Neuronal stem cell (in vitro differentiated cells): ENCODE measurements at regions not wholly inside any gene's neighbourhood (a gene's known extent, or its start where the extent isn't known, plus 50 kb on each side); places are given as distances from the start of the nearest gene placed in this dataset.

Experiments used
- DNase-seq: peaks from one replicate; pipeline ENCODE4 v3.0.0-alpha.2; 2013; ENCODE audit warnings: low spot score
- H2AFZ ChIP-seq: one replicate; pipeline ENCODE4 v1.6.1; 2013; ENCODE audit warnings: mild to moderate bottlenecking, low read length, inconsistent platforms
- H2AK5ac ChIP-seq: 2 replicates; pipeline ENCODE4 v1.6.1; 2013; ENCODE audit warnings: low read depth, mild to moderate bottlenecking, inconsistent platforms, low read length, moderate library complexity, mixed read lengths
- H2BK120ac ChIP-seq: 2 replicates; pipeline ENCODE4 v1.6.1; 2013; ENCODE audit warnings: low read depth, mild to moderate bottlenecking, inconsistent platforms, low read length, moderate library complexity, mixed read lengths
- H2BK12ac ChIP-seq: one replicate; pipeline ENCODE4 v1.6.1; 2013; ENCODE audit warnings: low read length, inconsistent platforms
- H2BK15ac ChIP-seq: 2 replicates; pipeline ENCODE4 v1.6.1; 2013; ENCODE audit warnings: mild to moderate bottlenecking, low read length, inconsistent platforms, mixed read lengths
- H2BK5ac ChIP-seq: one replicate; pipeline ENCODE4 v1.6.1; 2013; ENCODE audit warnings: inconsistent platforms, mild to moderate bottlenecking, low read length, moderate library complexity
- H3K14ac ChIP-seq: one replicate; pipeline ENCODE4 v1.6.1; 2013; ENCODE audit warnings: low read length, inconsistent platforms
- H3K18ac ChIP-seq: 2 replicates; pipeline ENCODE4 v1.6.1; 2013; ENCODE audit warnings: low read length, inconsistent platforms
- H3K23ac ChIP-seq: 2 replicates; pipeline ENCODE4 v1.6.1; 2013; ENCODE audit warnings: low read depth, mild to moderate bottlenecking, mixed read lengths, low read length, inconsistent platforms; ENCODE audit not compliant: poor library complexity
- H3K27ac ChIP-seq: replicated peaks from 3 replicates; pipeline ENCODE4 v1.5.1; 2013; ENCODE audit warnings: low read length, inconsistent platforms
- H3K27me3 ChIP-seq, 3 experiments: 2 replicates each; pipeline ENCODE4 v1.6.1; 2013; ENCODE audit warnings: low read length in 3 of 3, mild to moderate bottlenecking in 2 of 3, inconsistent platforms in 1 of 3, low read depth in 1 of 3, mixed read lengths in 1 of 3, moderate library complexity in 1 of 3; ENCODE audit not compliant: control insufficient read depth in 3 of 3, insufficient read depth in 3 of 3
- H3K36me3 ChIP-seq, 2 donors: replicated peaks in 1 of 2; 2 replicates each; pipeline ENCODE4 v1.6.1; 2013; ENCODE audit warnings: low read length in 2 of 2; ENCODE audit not compliant: control insufficient read depth in 2 of 2, insufficient read depth in 2 of 2
- H3K4ac ChIP-seq: 2 replicates; pipeline ENCODE4 v1.6.1; 2013; ENCODE audit warnings: inconsistent platforms, mild to moderate bottlenecking, low read length, moderate library complexity
- H3K4me1 ChIP-seq, 2 donors: 1 replicate in 1 of 2; 2 replicates in 1 of 2; pipeline ENCODE4 v1.6.1; 2013; ENCODE audit warnings: low read length in 2 of 2, low read depth in 1 of 2; ENCODE audit not compliant: control insufficient read depth in 2 of 2, insufficient read depth in 1 of 2
- H3K4me2 ChIP-seq: one replicate; pipeline ENCODE4 v1.6.1; 2013; ENCODE audit warnings: mild to moderate bottlenecking, low read length, inconsistent platforms; ENCODE audit not compliant: insufficient read depth, poor library complexity, severe bottlenecking
- H3K4me3 ChIP-seq, 2 donors: 2 replicates each; pipeline ENCODE4 v1.5.1; 2013; ENCODE audit warnings: low read length in 2 of 2, mild to moderate bottlenecking in 2 of 2, inconsistent platforms in 1 of 2, moderate library complexity in 1 of 2
- H3K79me1 ChIP-seq: one replicate; pipeline ENCODE4 v1.6.1; 2013; ENCODE audit warnings: low read depth, mild to moderate bottlenecking, inconsistent platforms, low read length, moderate library complexity
- H3K9ac ChIP-seq: one replicate; pipeline ENCODE4 v1.6.1; 2013; ENCODE audit warnings: mild to moderate bottlenecking, low read depth, low read length, inconsistent platforms; ENCODE audit not compliant: poor library complexity
- H3K9me3 ChIP-seq, 2 donors: replicated peaks in 1 of 2; 2 replicates each; pipeline versions ENCODE3 to v1.6.1; 2013; ENCODE audit warnings: low read length in 2 of 2, mild to moderate bottlenecking in 2 of 2, inconsistent platforms in 1 of 2, low read depth in 1 of 2, mixed read lengths in 1 of 2, moderate library complexity in 1 of 2; ENCODE audit not compliant: control insufficient read depth in 2 of 2, insufficient read depth in 1 of 2
- H4K8ac ChIP-seq: one replicate; pipeline ENCODE4 v1.6.1; 2013; ENCODE audit warnings: low read depth, mild to moderate bottlenecking, inconsistent platforms, low read length, moderate library complexity
- H4K91ac ChIP-seq: one replicate; pipeline ENCODE4 v1.6.1; 2013; ENCODE audit warnings: low read length, low read depth, mild to moderate bottlenecking, inconsistent platforms; ENCODE audit not compliant: poor library complexity
- WGBS, 2 donors: extraction: QIAGEN DNeasy Blood & Tissue Kit; methylation state at CpG; one replicate each; pipeline ENCODE4 v1.1.7; 2013; ENCODE audit warnings: missing lambda C conversion rate in 2 of 2, mixed read lengths in 1 of 2; ENCODE audit not compliant: insufficient read length in 2 of 2, insufficient replicate concordance in 1 of 2; ENCODE audit errors: extremely low coverage in 2 of 2; 5-methylcytosine and 5-hydroxymethylcytosine counted together

DNA sequence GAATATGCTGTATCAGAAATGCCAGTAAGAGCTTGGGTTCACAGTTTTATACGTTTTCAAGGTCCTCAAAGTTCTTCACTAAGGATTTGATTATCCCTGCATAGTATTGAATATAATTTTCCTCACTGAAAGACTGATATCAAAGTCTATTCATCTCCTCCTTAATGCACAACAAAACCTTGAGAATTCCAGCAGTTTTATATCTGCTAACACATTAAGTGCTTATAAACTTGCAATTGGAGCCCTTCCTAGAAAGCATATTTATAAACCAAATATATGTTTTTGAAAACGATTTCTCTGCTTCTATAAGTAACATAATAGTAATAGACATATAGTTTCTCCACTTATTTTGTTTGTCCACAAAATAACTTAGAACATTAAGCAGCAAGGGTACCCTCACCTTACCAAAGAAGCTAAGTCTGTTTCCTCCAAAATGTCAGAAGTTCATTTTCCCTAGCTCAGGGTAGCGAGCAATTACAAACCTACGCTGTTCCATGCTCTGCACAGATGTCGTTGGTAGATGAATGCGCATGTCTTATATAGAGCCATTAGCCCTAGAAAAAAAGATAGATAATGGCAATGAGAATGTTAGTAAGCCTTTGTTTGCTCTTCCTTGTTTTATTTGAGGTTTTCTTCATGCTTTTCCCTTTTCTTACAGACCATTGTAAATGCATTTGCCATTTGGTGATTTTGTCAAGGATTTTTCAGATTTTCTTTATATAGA lies 213.2 kb downstream of the RBM43 start:
- no peak overlapping the region for H2BK15ac ChIP-seq
- DNase-seq: no peak
- no peak overlapping the region for H3K14ac ChIP-seq
- H3K79me1 ChIP-seq: no peaks in the 10 kb centered on the region
- no peak overlapping the region for H2BK120ac ChIP-seq
- no CpG with 5 or more reads among the region's 6 CpGs for WGBS, 2 donors
- H4K91ac ChIP-seq: no peak overlapping the region
- no peak overlapping the region for H2AK5ac ChIP-seq
- no peak overlapping the region for H3K4me2 ChIP-seq
- no peaks in the 10 kb centered on the region for H3K36me3 ChIP-seq
- H3K9me3 ChIP-seq: peaks cover 0 to 2% of the 10 kb centered on the region in 2 donors
- H4K8ac ChIP-seq: no peak overlapping the region
- H3K27ac ChIP-seq: no peak overlapping the region
- H3K4ac ChIP-seq: no peak overlapping the region
- H3K4me1 ChIP-seq: peaks cover 0 to 3% of the 10 kb centered on the region in 2 donors
- no peak overlapping the region for H2AFZ ChIP-seq
- no peak overlapping the region for H2BK5ac ChIP-seq
- H2BK12ac ChIP-seq: no peak overlapping the region
- H3K4me3 ChIP-seq: no peak overlapping the region
- no peak overlapping the region for H3K18ac ChIP-seq
- H3K23ac ChIP-seq: no peak overlapping the region
- no peaks in the 10 kb centered on the region for H3K27me3 ChIP-seq
- no peak overlapping the region for H3K9ac ChIP-seq

DNA sequence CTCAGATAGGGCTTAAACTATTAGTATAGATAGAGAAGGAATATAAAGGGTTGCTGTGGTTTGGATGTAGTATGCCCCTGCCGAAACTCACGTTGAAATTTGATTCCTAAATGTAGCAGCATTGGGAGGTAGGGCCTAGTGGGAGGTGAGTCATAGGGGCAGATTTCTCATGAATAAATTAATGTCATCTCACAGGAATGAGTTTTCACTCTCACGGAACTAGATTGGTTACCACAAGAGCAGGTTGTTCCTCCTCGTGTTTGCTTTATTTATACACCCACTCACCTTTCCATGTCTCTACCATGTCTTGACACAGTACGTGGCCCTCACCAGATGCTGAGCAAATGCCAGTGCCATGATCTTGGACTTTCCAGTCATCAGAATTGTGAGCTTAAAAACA lies 218.2 kb downstream of the RBM43 start:
- no CpG with 5 or more reads among the region's 5 CpGs for WGBS, 2 donors
- no peaks in the 10 kb centered on the region for H3K36me3 ChIP-seq
- H3K27me3 ChIP-seq: no peaks in the 10 kb centered on the region
- H2BK120ac ChIP-seq: no peak overlapping the region
- no peak overlapping the region for H3K4me3 ChIP-seq
- H3K18ac ChIP-seq: no peak overlapping the region
- no peak overlapping the region for H3K23ac ChIP-seq
- no peak overlapping the region for H2BK5ac ChIP-seq
- no peak overlapping the region for H3K9ac ChIP-seq
- H2BK12ac ChIP-seq: no peak overlapping the region
- H4K91ac ChIP-seq: no peak overlapping the region
- H3K79me1 ChIP-seq: no peaks in the 10 kb centered on the region
- H3K4me2 ChIP-seq: no peak overlapping the region
- H3K27ac ChIP-seq: no peak overlapping the region
- no peak overlapping the region for H3K14ac ChIP-seq
- H2BK15ac ChIP-seq: no peak overlapping the region
- no peak overlapping the region for H3K4ac ChIP-seq
- no peak for DNase-seq
- no peaks in the 10 kb centered on the region for H3K4me1 ChIP-seq
- H3K9me3 ChIP-seq: peaks cover 0 to 2% of the 10 kb centered on the region in 2 donors
- no peak overlapping the region for H4K8ac ChIP-seq
- no peak overlapping the region for H2AK5ac ChIP-seq
- H2AFZ ChIP-seq: no peak overlapping the region

DNA sequence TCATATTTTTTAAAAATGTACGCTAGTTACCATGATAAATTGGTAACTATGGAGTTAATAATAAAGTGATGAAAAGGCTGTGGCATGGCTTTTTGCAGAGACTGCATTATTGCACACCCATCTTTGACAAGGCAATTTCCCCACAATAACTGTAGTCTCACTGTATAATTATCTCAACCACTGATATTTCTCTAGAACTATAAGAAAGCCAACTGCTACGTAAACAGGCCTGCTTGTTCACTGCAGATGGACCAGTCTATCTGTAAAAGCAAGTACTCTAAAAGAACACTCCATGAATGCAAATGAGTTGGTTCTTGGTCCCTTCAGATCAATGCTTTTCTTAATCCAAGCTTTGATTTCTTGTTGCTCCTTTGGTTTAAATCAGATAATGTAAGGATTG lies 218.7 kb downstream of the RBM43 start:
- no peak overlapping the region for H3K4me3 ChIP-seq
- no peak overlapping the region for H3K9ac ChIP-seq
- WGBS, 2 donors: no CpG with 5 or more reads among the region's 2 CpGs
- H3K4me2 ChIP-seq: no peak overlapping the region
- H2BK15ac ChIP-seq: no peak overlapping the region
- H2AFZ ChIP-seq: no peak overlapping the region
- no peak overlapping the region for H3K18ac ChIP-seq
- no peaks in the 10 kb centered on the region for H3K27me3 ChIP-seq
- H2AK5ac ChIP-seq: no peak overlapping the region
- no peak for DNase-seq
- no peak overlapping the region for H4K91ac ChIP-seq
- no peak overlapping the region for H3K27ac ChIP-seq
- no peak overlapping the region for H4K8ac ChIP-seq
- no peak overlapping the region for H3K4ac ChIP-seq
- no peak overlapping the region for H3K14ac ChIP-seq
- H2BK120ac ChIP-seq: no peak overlapping the region
- H3K36me3 ChIP-seq: no peaks in the 10 kb centered on the region
- H3K23ac ChIP-seq: no peak overlapping the region
- no peaks in the 10 kb centered on the region for H3K4me1 ChIP-seq
- no peaks in the 10 kb centered on the region for H3K79me1 ChIP-seq
- no peak overlapping the region for H2BK5ac ChIP-seq
- peaks cover 0 to 2% of the 10 kb centered on the region in 2 donors for H3K9me3 ChIP-seq
- H2BK12ac ChIP-seq: no peak overlapping the region

DNA sequence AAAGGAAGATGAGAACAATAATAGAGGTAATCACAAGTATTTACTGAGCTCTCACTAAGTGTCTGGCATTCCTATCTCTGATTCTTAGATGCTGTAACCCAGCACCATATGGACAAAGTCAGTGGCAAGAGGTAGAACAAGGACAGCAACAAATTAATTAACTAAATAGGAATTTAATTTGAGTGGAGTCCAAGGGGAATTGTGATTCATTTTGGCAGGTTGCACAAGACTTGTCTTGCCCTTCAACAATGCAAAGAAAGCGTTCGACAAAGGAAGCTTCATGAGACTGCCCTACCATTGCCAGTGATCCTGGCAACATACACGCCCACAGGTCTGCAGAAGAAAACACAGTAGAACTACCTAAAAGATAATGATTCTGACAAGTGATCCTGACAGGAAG lies 221.6 kb downstream of the RBM43 start:
- Histone ChIP-seq H2BK12ac (no peak overlapping the region), H3K9ac (no peak overlapping the region), H3K14ac (no peak overlapping the region), H3K23ac (no peak overlapping the region), H3K27me3 (no peaks in the 10 kb centered on the region), H2BK5ac (no peak overlapping the region), H3K4me1 (no peaks in the 10 kb centered on the region), H3K9me3 (peaks cover 0 to 2% of the 10 kb centered on the region in 2 donors), H3K4me3 (no peak overlapping the region), H3K4ac (no peak overlapping the region), H2AFZ (no peak overlapping the region), H4K91ac (no peak overlapping the region), H3K79me1 (no peaks in the 10 kb centered on the region), H3K27ac (no peak overlapping the region), H2BK15ac (no peak overlapping the region), H3K36me3 (no peaks in the 10 kb centered on the region), H2BK120ac (no peak overlapping the region), H4K8ac (no peak overlapping the region), H2AK5ac (no peak overlapping the region), H3K18ac (no peak overlapping the region), H3K4me2 (no peak overlapping the region)
- DNase-seq: no peak
- WGBS, 2 donors: no CpG with 5 or more reads among the region's 3 CpGs
